K562 (cell line): ENCODE measurements at regions not wholly inside any gene's neighbourhood (a gene's known extent, or its start where the extent isn't known, plus 50 kb on each side); places are given as distances from the start of the nearest gene placed in this dataset.

Source experiments
- ATAC-seq: fragments of 200-7000 bp; cut with Tn5 transposase; 3 replicates; pipeline ENCODE4 v1.9.1; 2020; ENCODE audit warnings: moderate library complexity
- BruUV-seq: library from RNA; stranded (reverse); fragments of 400-500 nt; replicated peaks from 2 replicates; lab custom pipeline; 2021; lab: Mats Ljungman, UMichigan
- CTCF ChIA-PET: fragments of 300-600 bp; formaldehyde crosslinking; extraction: SDS; loops from one replicate; lab custom pipeline; 2021; ENCODE audit warnings: low intra/inter-chr PET ratio; lab: Yijun Ruan, JAX
- POLR2A ChIA-PET: fragments of 300-600, 350-650 bp; sonication (Branson Sonifier 250); formaldehyde crosslinking; extraction: SDS; loops from one replicate; lab custom pipeline; 2021; ENCODE audit warnings: antibody characterized with exemption, inconsistent platforms; lab: Yijun Ruan, JAX
- DNase-seq, 4 experiments: peaks; one replicate each; pipeline versions ENCODE4 v3.0.0 to v3.0.0-alpha.2; 2011 to 2018; ENCODE audit warnings: low spot score in 3 of 4, mixed read lengths in 3 of 4; ENCODE audit errors: extremely low read depth in 1 of 4
- FAIRE-seq: peaks from 2 replicates; lab custom pipeline; 2011; peaks lifted over from hg19 to GRCh38; lab: Jason Lieb, UNC
- H2AFZ ChIP-seq: 2 replicates; pipeline ENCODE4 v1.6.0; 2011; ENCODE audit warnings: low read depth, low read length, control low read depth, inconsistent platforms
- H3K27ac ChIP-seq: fragments of 200-600 bp; 3 replicates; pipeline ENCODE4 v1.8.0; 2011; ENCODE audit warnings: low read depth, mild to moderate bottlenecking, control low read depth, inconsistent platforms, low read length, moderate library complexity, mixed read lengths; ENCODE audit errors: extremely low read depth
- H3K27me3 ChIP-seq, 2 experiments: fragments of 300-600 bp in 1 of 2; 2 replicates in 1 of 2; 3 replicates in 1 of 2; pipeline versions ENCODE4 v1.6.0 to v1.8.0; 2011; ENCODE audit warnings: inconsistent platforms in 2 of 2, low read length in 2 of 2, mild to moderate bottlenecking in 1 of 2, mixed read lengths in 1 of 2, moderate library complexity in 1 of 2; ENCODE audit not compliant: control insufficient read depth in 2 of 2, insufficient read depth in 2 of 2
- H3K36me3 ChIP-seq: fragments of 300-600 bp; 3 replicates; pipeline ENCODE4 v1.8.0; 2011; ENCODE audit warnings: mild to moderate bottlenecking, low read length, inconsistent platforms; ENCODE audit not compliant: control insufficient read depth, insufficient read depth
- H3K4me1 ChIP-seq, 2 experiments: fragments of 200-600 bp in 1 of 2; replicated peaks in 1 of 2; 2 replicates in 1 of 2; 3 replicates in 1 of 2; pipeline versions ENCODE4 v1.5.1 to v1.8.0; 2011; ENCODE audit warnings: inconsistent platforms in 2 of 2, low read length in 2 of 2, mild to moderate bottlenecking in 1 of 2, mixed read lengths in 1 of 2, moderate library complexity in 1 of 2; ENCODE audit not compliant: control insufficient read depth in 2 of 2, insufficient read depth in 2 of 2
- H3K4me2 ChIP-seq: 2 replicates; pipeline ENCODE4 v1.6.1; 2011; ENCODE audit warnings: low read length, control low read depth, inconsistent platforms, mixed read lengths; ENCODE audit not compliant: insufficient read depth
- H3K4me3 ChIP-seq: fragments of 200-600 bp; sonication (generic), shearing (Covaris generic); 2 replicates; pipeline ENCODE4 v1.5.1; 2016; ENCODE audit warnings: control low read depth, inconsistent platforms
- H3K79me2 ChIP-seq: fragments of 200-600 bp; 3 replicates; pipeline ENCODE4 v1.8.0; 2011; ENCODE audit warnings: low read length, inconsistent platforms; ENCODE audit not compliant: control insufficient read depth, insufficient read depth
- H3K9ac ChIP-seq, 2 experiments: 2 replicates each; pipeline versions ENCODE4 v1.6.0 to v1.6.1; 2011; ENCODE audit warnings: low read depth in 2 of 2, low read length in 2 of 2, control low read depth in 1 of 2, inconsistent platforms in 1 of 2, mild to moderate bottlenecking in 1 of 2, mixed read lengths in 1 of 2; ENCODE audit not compliant: insufficient read depth in 1 of 2
- H3K9me1 ChIP-seq: one replicate; pipeline ENCODE4 v1.6.0; 2011; ENCODE audit warnings: inconsistent platforms, mild to moderate bottlenecking, low read length, moderate library complexity; ENCODE audit not compliant: control insufficient read depth, insufficient read depth
- H3K9me3 ChIP-seq: replicated peaks from 2 replicates; pipeline ENCODE4 v1.5.1; 2011; ENCODE audit warnings: low read depth, low read length, inconsistent platforms; ENCODE audit not compliant: control insufficient read depth, insufficient read depth
- H4K20me1 ChIP-seq: replicated peaks from 2 replicates; pipeline ENCODE4 v1.6.1; 2011; ENCODE audit warnings: low read length, inconsistent platforms, mixed read lengths; ENCODE audit not compliant: control insufficient read depth, insufficient read depth
- CTCF ChIP-seq, 3 experiments: IDR thresholded peaks in 2 of 3; conservative IDR thresholded peaks in 1 of 3; 2 replicates each; pipeline ENCODE4 v1.5.1; 2011 to 2012; ENCODE audit warnings: low read length in 3 of 3, mild to moderate bottlenecking in 3 of 3, control low read depth in 2 of 3, improper control_type of control experiment in 1 of 3, inconsistent platforms in 1 of 3, low read depth in 1 of 3, mixed read lengths in 1 of 3, moderate library complexity in 1 of 3; ENCODE audit not compliant: insufficient read depth in 2 of 3
- SMC3 ChIP-seq: conservative IDR thresholded peaks from 2 replicates; pipeline ENCODE4 v1.6.1; 2011; ENCODE audit warnings: low read depth, low read length, improper control_type of control experiment; ENCODE audit not compliant: insufficient read depth
- TARDBP ChIP-seq: fragments of 450-650 bp; IDR thresholded peaks from 2 replicates; pipeline ENCODE4 v1.6.1; 2016
- WGBS: fragments of 100-300 bp; shearing (Covaris generic); methylation state at CpG from one replicate; pipeline ENCODE4 v1.1.6; 2016; ENCODE audit warnings: low coverage, mixed read lengths; ENCODE audit not compliant: insufficient coverage; ENCODE audit errors: missing lambda C conversion rate; 5-methylcytosine and 5-hydroxymethylcytosine counted together
- in situ Hi-C: fragments of 300-500 bp; cut with MboI; formaldehyde crosslinking; loops from 4 replicates; pipeline ENCODE4 v1.15.0; 2018; ENCODE audit warnings: inconsistent platforms, mixed read lengths
- intact Hi-C: fragments of 100-400 bp; cut with micrococcal nuclease; formaldehyde crosslinking; loops from 2 replicates; pipeline ENCODE4 v1.14.2; 2022
- TF ChIP-seq, protein P1 (sequence below): fragments of 450-650 bp; IDR thresholded peaks from 2 replicates; pipeline ENCODE4 v1.6.1; 2016; ENCODE audit warnings: missing biosample characterization, missing genetic modification characterization
- TF ChIP-seq, protein P2 (sequence below), 2 experiments: fragments of 150-350 bp in 1 of 2; IDR thresholded peaks; 2 replicates each; pipeline ENCODE4 v1.6.1; 2012 to 2016; ENCODE audit warnings: low read depth in 2 of 2, low read length in 2 of 2, mild to moderate bottlenecking in 1 of 2, moderate library complexity in 1 of 2
- TF ChIP-seq, protein P3 (sequence below), 2 experiments: fragments of 450-650 bp; formaldehyde crosslinking in 1 of 2; IDR thresholded peaks; 2 replicates each; pipeline versions ENCODE4 v1.4.0 to v1.6.1; 2014 to 2020; ENCODE audit warnings: mild to moderate bottlenecking in 2 of 2, borderline replicate concordance in 1 of 2, low read depth in 1 of 2

GRCh38 chr4:53804719-53805118 lies 213.4 kb upstream of the LNX1 start:
- ChIA-PET POLR2A (no interaction called here), CTCF (interaction anchor here (0.6 kb wide), 1 partner anchor 313 kb away, joined by 4 read pairs; no protein-coding TSS in a partner anchor)
- in situ Hi-C loops: loop anchor here (25.0 kb wide), 1 partner anchor 792 kb away; no protein-coding TSS in a partner anchor
- Histone ChIP-seq H3K4me3 (no peak overlapping the region), H3K36me3 (no peaks in the 10 kb centered on the region), H3K4me1 (no peaks in the 10 kb centered on the region), H3K27ac (no peak overlapping the region), H2AFZ (no peak overlapping the region), H3K4me2 (no peak overlapping the region), H3K9me1 (no peaks in the 10 kb centered on the region), H3K79me2 (no peaks in the 10 kb centered on the region), H3K9ac (no peak overlapping the region), H3K9me3 (no peaks in the 10 kb centered on the region), H3K27me3 (peaks cover 0 to 1% of the 10 kb centered on the region in 2 experiments; a peak in 1 of 5 replicates), H4K20me1 (no peaks in the 10 kb centered on the region)
- peak; percentile 32 to 57 (median 34) for DNase-seq
- no TSS peak for BruUV-seq
- intact Hi-C loops: loop anchor here (1.0 to 5.0 kb wide), 2 partner anchors 607 to 787 kb away; no protein-coding TSS in a partner anchor
- ATAC-seq: peak; percentile 89
- FAIRE-seq: peak; percentile 67
- WGBS: 0% methylated on average over 2 of the region's 2 CpGs
- TF ChIP-seq, protein P1, sequence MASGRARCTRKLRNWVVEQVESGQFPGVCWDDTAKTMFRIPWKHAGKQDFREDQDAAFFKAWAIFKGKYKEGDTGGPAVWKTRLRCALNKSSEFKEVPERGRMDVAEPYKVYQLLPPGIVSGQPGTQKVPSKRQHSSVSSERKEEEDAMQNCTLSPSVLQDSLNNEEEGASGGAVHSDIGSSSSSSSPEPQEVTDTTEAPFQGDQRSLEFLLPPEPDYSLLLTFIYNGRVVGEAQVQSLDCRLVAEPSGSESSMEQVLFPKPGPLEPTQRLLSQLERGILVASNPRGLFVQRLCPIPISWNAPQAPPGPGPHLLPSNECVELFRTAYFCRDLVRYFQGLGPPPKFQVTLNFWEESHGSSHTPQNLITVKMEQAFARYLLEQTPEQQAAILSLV: no peak
- peak; percentile 50; the same call in 1 of the 2 replicates for TF ChIP-seq SMC3
- peak; percentile 58 to 71 (median 68) for TF ChIP-seq CTCF (IDR thresholded peaks at IDR 0.05 in 2 of 3, conservative IDR thresholded peaks at IDR 0.05 in 1 of 3; ENCODE audit: insufficient read depth in 2 of 3, low read depth in 1 of 3, low read length in 3 of 3)
- TF ChIP-seq, protein P2, sequence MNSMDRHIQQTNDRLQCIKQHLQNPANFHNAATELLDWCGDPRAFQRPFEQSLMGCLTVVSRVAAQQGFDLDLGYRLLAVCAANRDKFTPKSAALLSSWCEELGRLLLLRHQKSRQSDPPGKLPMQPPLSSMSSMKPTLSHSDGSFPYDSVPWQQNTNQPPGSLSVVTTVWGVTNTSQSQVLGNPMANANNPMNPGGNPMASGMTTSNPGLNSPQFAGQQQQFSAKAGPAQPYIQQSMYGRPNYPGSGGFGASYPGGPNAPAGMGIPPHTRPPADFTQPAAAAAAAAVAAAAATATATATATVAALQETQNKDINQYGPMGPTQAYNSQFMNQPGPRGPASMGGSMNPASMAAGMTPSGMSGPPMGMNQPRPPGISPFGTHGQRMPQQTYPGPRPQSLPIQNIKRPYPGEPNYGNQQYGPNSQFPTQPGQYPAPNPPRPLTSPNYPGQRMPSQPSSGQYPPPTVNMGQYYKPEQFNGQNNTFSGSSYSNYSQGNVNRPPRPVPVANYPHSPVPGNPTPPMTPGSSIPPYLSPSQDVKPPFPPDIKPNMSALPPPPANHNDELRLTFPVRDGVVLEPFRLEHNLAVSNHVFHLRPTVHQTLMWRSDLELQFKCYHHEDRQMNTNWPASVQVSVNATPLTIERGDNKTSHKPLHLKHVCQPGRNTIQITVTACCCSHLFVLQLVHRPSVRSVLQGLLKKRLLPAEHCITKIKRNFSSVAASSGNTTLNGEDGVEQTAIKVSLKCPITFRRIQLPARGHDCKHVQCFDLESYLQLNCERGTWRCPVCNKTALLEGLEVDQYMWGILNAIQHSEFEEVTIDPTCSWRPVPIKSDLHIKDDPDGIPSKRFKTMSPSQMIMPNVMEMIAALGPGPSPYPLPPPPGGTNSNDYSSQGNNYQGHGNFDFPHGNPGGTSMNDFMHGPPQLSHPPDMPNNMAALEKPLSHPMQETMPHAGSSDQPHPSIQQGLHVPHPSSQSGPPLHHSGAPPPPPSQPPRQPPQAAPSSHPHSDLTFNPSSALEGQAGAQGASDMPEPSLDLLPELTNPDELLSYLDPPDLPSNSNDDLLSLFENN (IDR thresholded peaks at IDR 0.05; ENCODE audit: low read depth in 2 of 2, low read length in 2 of 2): no peak
- TF ChIP-seq, protein P3, sequence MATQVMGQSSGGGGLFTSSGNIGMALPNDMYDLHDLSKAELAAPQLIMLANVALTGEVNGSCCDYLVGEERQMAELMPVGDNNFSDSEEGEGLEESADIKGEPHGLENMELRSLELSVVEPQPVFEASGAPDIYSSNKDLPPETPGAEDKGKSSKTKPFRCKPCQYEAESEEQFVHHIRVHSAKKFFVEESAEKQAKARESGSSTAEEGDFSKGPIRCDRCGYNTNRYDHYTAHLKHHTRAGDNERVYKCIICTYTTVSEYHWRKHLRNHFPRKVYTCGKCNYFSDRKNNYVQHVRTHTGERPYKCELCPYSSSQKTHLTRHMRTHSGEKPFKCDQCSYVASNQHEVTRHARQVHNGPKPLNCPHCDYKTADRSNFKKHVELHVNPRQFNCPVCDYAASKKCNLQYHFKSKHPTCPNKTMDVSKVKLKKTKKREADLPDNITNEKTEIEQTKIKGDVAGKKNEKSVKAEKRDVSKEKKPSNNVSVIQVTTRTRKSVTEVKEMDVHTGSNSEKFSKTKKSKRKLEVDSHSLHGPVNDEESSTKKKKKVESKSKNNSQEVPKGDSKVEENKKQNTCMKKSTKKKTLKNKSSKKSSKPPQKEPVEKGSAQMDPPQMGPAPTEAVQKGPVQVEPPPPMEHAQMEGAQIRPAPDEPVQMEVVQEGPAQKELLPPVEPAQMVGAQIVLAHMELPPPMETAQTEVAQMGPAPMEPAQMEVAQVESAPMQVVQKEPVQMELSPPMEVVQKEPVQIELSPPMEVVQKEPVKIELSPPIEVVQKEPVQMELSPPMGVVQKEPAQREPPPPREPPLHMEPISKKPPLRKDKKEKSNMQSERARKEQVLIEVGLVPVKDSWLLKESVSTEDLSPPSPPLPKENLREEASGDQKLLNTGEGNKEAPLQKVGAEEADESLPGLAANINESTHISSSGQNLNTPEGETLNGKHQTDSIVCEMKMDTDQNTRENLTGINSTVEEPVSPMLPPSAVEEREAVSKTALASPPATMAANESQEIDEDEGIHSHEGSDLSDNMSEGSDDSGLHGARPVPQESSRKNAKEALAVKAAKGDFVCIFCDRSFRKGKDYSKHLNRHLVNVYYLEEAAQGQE (IDR thresholded peaks at IDR 0.05; ENCODE audit: borderline replicate concordance): peak; percentile 46; the same call in 1 of the 2 replicates
- TF ChIP-seq, protein P3 (CRISPR knock-in tag; IDR thresholded peaks at IDR 0.05; ENCODE audit: low read depth): no peak
- no peak for TF ChIP-seq TARDBP
